ENCODE measurements at regions not wholly inside any gene's neighbourhood (a gene's known extent, or its start where the extent isn't known, plus 50 kb on each side); places are given as distances from the start of the nearest gene placed in this dataset.
"Not testable (repeated sequence)": the region's sequence is repeated elsewhere in the genome, so short reads cannot be mapped to it uniquely, and the experiment has no call there.

GRCh38 chr2:57232341-57232740 is 814.3 kb upstream of the VRK2 start:
- not testable (repeated sequence) for H3K4me1 ChIP-seq (replicated peaks); H3K36me3 ChIP-seq; H3K9me3 ChIP-seq (replicated peaks); DNase-seq (ENCODE audit: low read depth in 1 of 2, low spot score in 2 of 2); H3K4me3 ChIP-seq; H3K27ac ChIP-seq; H3K27me3 ChIP-seq (replicated peaks)

GRCh38 chr2:57251495-57251894 is 795.1 kb upstream of the VRK2 start:
- DNase-seq (ENCODE audit: low read depth in 1 of 2, low spot score in 2 of 2); H3K4me1 ChIP-seq (replicated peaks); H3K36me3 ChIP-seq; H3K27me3 ChIP-seq (replicated peaks); H3K27ac ChIP-seq; H3K9me3 ChIP-seq (replicated peaks); H3K4me3 ChIP-seq: not testable (repeated sequence)

- H3K27me3 ChIP-seq (replicated peaks); H3K36me3 ChIP-seq; H3K4me1 ChIP-seq (replicated peaks); H3K27ac ChIP-seq; DNase-seq (ENCODE audit: low read depth in 1 of 2, low spot score in 2 of 2); H3K4me3 ChIP-seq; H3K9me3 ChIP-seq (replicated peaks): not testable (repeated sequence)
Measured at GRCh38 chr2:57276408-57276807, 770.2 kb upstream of the VRK2 start.

- Histone ChIP-seq H3K4me3 (no peak overlapping the region), H3K27me3 (replicated peaks) (no peaks in the 10 kb centered on the region), H3K9me3 (replicated peaks) (no peaks in the 10 kb centered on the region; the same call in 1 of the 2 replicates), H3K36me3 (no peaks in the 10 kb centered on the region), H3K27ac (no peak overlapping the region), H3K4me1 (replicated peaks) (no peaks in the 10 kb centered on the region)
- DNase-seq (ENCODE audit: low read depth in 1 of 2, low spot score in 2 of 2) = no peak
Measured at GRCh38 chr2:57278451-57278850, 768.2 kb upstream of the VRK2 start.

- Histone ChIP-seq H3K9me3 (replicated peaks) (no peaks in the 10 kb centered on the region), H3K27ac (no peak overlapping the region), H3K27me3 (replicated peaks) (no peaks in the 10 kb centered on the region), H3K4me1 (replicated peaks) (no peaks in the 10 kb centered on the region), H3K36me3 (no peaks in the 10 kb centered on the region), H3K4me3 (no peak overlapping the region)
- DNase-seq (ENCODE audit: low read depth in 1 of 2, low spot score in 2 of 2) = no peak
Measured at GRCh38 chr2:57291209-57291608, 755.4 kb upstream of the VRK2 start.

DNA sequence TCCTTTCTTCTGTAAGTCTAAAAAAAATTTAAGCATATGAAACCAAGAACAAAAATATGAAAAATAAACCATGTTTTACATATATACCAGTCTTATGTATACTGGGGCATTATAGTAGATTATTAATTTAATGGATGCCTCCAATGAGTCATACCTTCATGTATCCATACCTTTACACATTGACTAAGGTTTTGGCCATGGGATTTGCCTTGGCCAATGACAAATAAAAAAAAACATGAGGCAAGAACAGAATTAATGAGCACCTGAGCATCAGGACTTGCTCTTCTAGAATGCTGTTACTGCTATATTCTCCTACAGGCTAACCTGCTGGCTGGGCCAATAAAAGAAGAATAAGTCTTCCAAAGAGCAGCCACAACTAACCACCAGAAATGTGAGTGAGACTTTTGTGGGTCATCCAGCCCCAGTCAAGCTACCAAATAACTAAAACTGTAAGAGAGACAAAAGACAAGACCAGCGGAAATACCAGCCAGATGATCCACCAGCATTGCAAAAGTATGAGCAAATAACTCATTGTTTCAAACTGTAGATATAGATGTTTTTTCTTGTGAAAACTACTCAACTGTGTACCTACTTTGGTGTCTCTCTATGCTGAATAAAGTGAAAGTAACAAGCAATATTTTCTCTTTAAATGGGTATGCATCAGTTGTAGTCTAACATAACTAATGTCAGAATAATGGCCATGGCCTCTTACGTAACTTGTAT is 749.6 kb upstream of the VRK2 start:
- peaks cover 4% of the 10 kb centered on the region for H3K4me1 ChIP-seq (replicated peaks)
- H3K27me3 ChIP-seq (replicated peaks) = no peaks in the 10 kb centered on the region
- peak in 1 of 2 experiments; percentile 54 for DNase-seq (ENCODE audit: low read depth in 1 of 2, low spot score in 2 of 2)
- H3K4me3 ChIP-seq = no peak overlapping the region
- H3K36me3 ChIP-seq = no peaks in the 10 kb centered on the region
- peak overlapping the region; percentile 77 for H3K27ac ChIP-seq
- no peaks in the 10 kb centered on the region for H3K9me3 ChIP-seq (replicated peaks)

DNA sequence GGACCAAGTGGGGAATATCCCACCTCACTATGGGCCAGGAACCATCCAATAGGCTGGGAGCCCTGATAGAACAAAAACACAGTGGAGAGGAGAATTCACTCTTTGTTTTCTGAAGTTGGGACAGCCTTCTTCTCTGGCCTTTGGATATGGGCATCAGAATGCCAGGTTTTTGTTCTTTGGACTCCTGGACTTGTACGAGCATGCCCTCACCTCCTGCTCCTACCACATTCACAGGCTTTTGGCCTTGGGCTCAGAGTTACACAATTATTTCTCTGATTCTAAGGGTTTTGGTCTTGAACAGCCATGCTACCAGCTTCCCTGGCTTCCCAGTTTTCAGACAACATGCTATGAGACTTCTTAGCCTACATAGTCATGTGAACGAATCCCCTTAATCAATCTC is 732.9 kb upstream of the VRK2 start:
- Histone ChIP-seq H3K27me3 (replicated peaks) (no peaks in the 10 kb centered on the region), H3K9me3 (replicated peaks) (no peaks in the 10 kb centered on the region), H3K36me3 (no peaks in the 10 kb centered on the region), H3K4me3 (no peak overlapping the region), H3K27ac (no peak overlapping the region), H3K4me1 (replicated peaks) (no peaks in the 10 kb centered on the region)
- no peak for DNase-seq (ENCODE audit: low read depth in 1 of 2, low spot score in 2 of 2)

GRCh38 chr2:57314682-57315081 is 731.9 kb upstream of the VRK2 start:
- DNase-seq (ENCODE audit: low read depth in 1 of 2, low spot score in 2 of 2) = no peak

GRCh38 chr2:57330447-57330846 is 716.2 kb upstream of the VRK2 start:
- H3K4me3 ChIP-seq = no peak overlapping the region
- H3K36me3 ChIP-seq = no peaks in the 10 kb centered on the region
- H3K27me3 ChIP-seq (replicated peaks) = no peaks in the 10 kb centered on the region
- H3K9me3 ChIP-seq (replicated peaks) = no peaks in the 10 kb centered on the region
- H3K4me1 ChIP-seq (replicated peaks) = no peaks in the 10 kb centered on the region
- peak in 1 of 2 experiments; percentile 1 for DNase-seq (ENCODE audit: low read depth in 1 of 2, low spot score in 2 of 2)
- no peak overlapping the region for H3K27ac ChIP-seq

More at GRCh38 chr2:57314682-57315081, 731.9 kb upstream of the VRK2 start:
- H3K27ac ChIP-seq = no peak overlapping the region
- no peaks in the 10 kb centered on the region for H3K9me3 ChIP-seq (replicated peaks)
- no peaks in the 10 kb centered on the region for H3K36me3 ChIP-seq
- H3K4me1 ChIP-seq (replicated peaks) = no peaks in the 10 kb centered on the region
- H3K27me3 ChIP-seq (replicated peaks) = no peaks in the 10 kb centered on the region
- H3K4me3 ChIP-seq = no peak overlapping the region

DNA sequence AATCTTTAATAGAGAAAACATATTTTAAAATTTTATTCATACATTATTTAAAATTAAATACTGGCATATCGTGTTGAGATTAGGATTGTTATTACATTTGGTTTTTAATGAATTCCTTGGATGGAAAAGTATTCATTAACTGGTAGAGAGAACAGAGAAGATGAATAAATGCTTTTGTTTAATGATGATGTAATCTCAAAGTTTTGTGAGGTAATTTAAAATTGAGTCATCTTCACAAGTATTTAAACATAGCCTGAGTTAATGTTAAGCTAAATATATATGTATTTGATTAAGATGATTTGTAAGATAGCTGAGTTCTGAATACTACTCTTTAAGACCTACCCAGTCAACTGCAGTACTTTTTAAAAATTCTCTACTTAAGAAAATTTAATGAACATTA is 713.4 kb upstream of the VRK2 start:
- Histone ChIP-seq H3K9me3 (replicated peaks) (no peaks in the 10 kb centered on the region), H3K36me3 (no peaks in the 10 kb centered on the region), H3K27me3 (replicated peaks) (no peaks in the 10 kb centered on the region), H3K27ac (no peak overlapping the region), H3K4me1 (replicated peaks) (no peaks in the 10 kb centered on the region), H3K4me3 (no peak overlapping the region)
- DNase-seq (ENCODE audit: low read depth in 1 of 2, low spot score in 2 of 2) = no peak

GRCh38 chr2:57343391-57344006 is 703.1 kb upstream of the VRK2 start:
- H3K4me3 ChIP-seq = no peak overlapping the region
- DNase-seq (ENCODE audit: low read depth in 1 of 2, low spot score in 2 of 2) = no peak
- no peaks in the 10 kb centered on the region for H3K4me1 ChIP-seq (replicated peaks)
- H3K27me3 ChIP-seq (replicated peaks) = no peaks in the 10 kb centered on the region; the same call in 1 of the 2 replicates
- H3K27ac ChIP-seq = no peak overlapping the region
- no peaks in the 10 kb centered on the region for H3K9me3 ChIP-seq (replicated peaks)
- H3K36me3 ChIP-seq = no peaks in the 10 kb centered on the region

- H3K27me3 ChIP-seq (replicated peaks) = no peaks in the 10 kb centered on the region
- H3K27ac ChIP-seq = no peak overlapping the region
- H3K36me3 ChIP-seq = no peaks in the 10 kb centered on the region
- no peak for DNase-seq (ENCODE audit: low read depth in 1 of 2, low spot score in 2 of 2)
- H3K9me3 ChIP-seq (replicated peaks) = no peaks in the 10 kb centered on the region
- H3K4me3 ChIP-seq = no peak overlapping the region
- no peaks in the 10 kb centered on the region for H3K4me1 ChIP-seq (replicated peaks)
Measured at GRCh38 chr2:57368190-57368589, 678.4 kb upstream of the VRK2 start.

GRCh38 chr2:57370882-57371585 is 675.6 kb upstream of the VRK2 start:
- peaks cover 7% of the 10 kb centered on the region for H3K4me1 ChIP-seq (replicated peaks)
- no peaks in the 10 kb centered on the region for H3K27me3 ChIP-seq (replicated peaks)

DNA sequence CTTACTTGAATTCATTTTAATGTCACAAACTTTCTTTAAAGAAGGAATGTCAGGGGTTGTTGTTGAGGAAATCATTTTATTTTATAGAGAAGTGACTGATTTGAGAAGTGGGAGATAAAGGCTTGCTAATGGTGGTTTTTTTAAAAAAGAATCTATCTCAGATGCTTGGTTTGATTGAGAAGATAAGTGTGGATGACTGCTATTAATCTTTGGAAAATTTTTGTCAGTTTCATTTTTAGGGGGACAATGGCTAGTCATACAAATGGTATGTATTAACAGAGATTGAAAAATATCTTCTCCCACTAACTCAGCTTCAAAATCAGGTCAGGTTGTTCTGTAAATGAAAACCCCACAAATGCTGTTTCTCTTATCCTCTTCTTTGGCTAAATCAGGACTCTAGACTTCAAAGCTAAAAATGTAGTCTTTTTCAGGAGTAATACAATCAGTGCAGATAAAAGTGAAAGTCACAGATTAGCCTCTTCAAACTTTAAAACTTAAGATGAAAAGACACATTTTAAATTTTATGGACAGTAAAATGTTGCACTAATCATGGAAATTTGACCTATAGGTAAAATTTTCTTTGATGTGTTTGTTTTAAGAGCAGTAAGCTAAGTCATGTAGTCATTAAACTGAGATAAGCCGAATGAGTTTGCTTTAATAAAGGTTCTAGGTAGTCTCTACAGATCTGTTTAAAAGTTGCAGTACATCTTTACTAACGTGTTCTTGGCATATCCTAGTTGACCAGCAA is 674.2 kb upstream of the VRK2 start:
- Histone ChIP-seq H3K4me3 (no peak overlapping the region), H3K4me1 (replicated peaks) (peaks cover 7% of the 10 kb centered on the region), H3K27me3 (replicated peaks) (no peaks in the 10 kb centered on the region), H3K36me3 (no peaks in the 10 kb centered on the region), H3K27ac (no peak overlapping the region), H3K9me3 (replicated peaks) (no peaks in the 10 kb centered on the region)
- no peak for DNase-seq (ENCODE audit: low read depth in 1 of 2, low spot score in 2 of 2)

More at GRCh38 chr2:57370882-57371585, 675.6 kb upstream of the VRK2 start:
- H3K36me3 ChIP-seq = no peaks in the 10 kb centered on the region
- no peak for DNase-seq (ENCODE audit: low read depth in 1 of 2, low spot score in 2 of 2)
- H3K9me3 ChIP-seq (replicated peaks) = no peaks in the 10 kb centered on the region
- no peak overlapping the region for H3K27ac ChIP-seq
- no peak overlapping the region for H3K4me3 ChIP-seq

Data from SJSA1 (cell line).